Endothelial cell (in vitro differentiated cells): ENCODE measurements at regions not wholly inside any gene's neighbourhood (a gene's known extent, or its start where the extent isn't known, plus 50 kb on each side); places are given as distances from the start of the nearest gene placed in this dataset.
"Not testable (repeated sequence)": the region's sequence is repeated elsewhere in the genome, so short reads cannot be mapped to it uniquely, and the experiment has no call there.

Source experiments
- DNase-seq: peaks from one replicate; pipeline ENCODE4 v3.0.0; 2021; ENCODE audit warnings: low spot score
- H3K27ac Mint-ChIP-seq: one replicate; pipeline ENCODE4 v1.8.0; 2021; ENCODE audit warnings: mixed read lengths, inconsistent platforms; ENCODE audit not compliant: unreplicated experiment
- H3K27me3 Mint-ChIP-seq: one replicate; pipeline ENCODE4 v1.8.0; 2021; ENCODE audit warnings: mild to moderate bottlenecking, moderate library complexity, mixed read lengths, inconsistent platforms; ENCODE audit not compliant: unreplicated experiment
- H3K36me3 Mint-ChIP-seq: one replicate; pipeline ENCODE4 v1.8.0; 2021; ENCODE audit warnings: mild to moderate bottlenecking, low read depth, mixed read lengths, inconsistent platforms; ENCODE audit not compliant: unreplicated experiment
- H3K4me1 Mint-ChIP-seq: one replicate; pipeline ENCODE4 v1.8.0; 2021; ENCODE audit warnings: mild to moderate bottlenecking, mixed read lengths, inconsistent platforms; ENCODE audit not compliant: unreplicated experiment
- H3K4me3 Mint-ChIP-seq: one replicate; pipeline ENCODE4 v1.8.0; 2021; ENCODE audit warnings: mild to moderate bottlenecking, mixed read lengths, inconsistent platforms; ENCODE audit not compliant: unreplicated experiment
- H3K9me3 Mint-ChIP-seq: one replicate; pipeline ENCODE4 v1.8.0; 2021; ENCODE audit warnings: mixed read lengths, inconsistent platforms; ENCODE audit not compliant: unreplicated experiment
- TF ChIP-seq, protein P1 (sequence below): fragments of 200-600 bp; sonication (generic); IDR thresholded peaks from one replicate; pipeline ENCODE4 v1.5.0; 2021; ENCODE audit warnings: antibody characterized with exemption; ENCODE audit not compliant: unreplicated experiment

GRCh38 chr11:33443684-33444083, 186.5 kb downstream of the HIPK3 start:
- DNase-seq: no peak
- Mint-ChIP-seq H3K27ac (no peak overlapping the region), H3K4me1 (peaks cover 11% of the 10 kb centered on the region), H3K27me3 (no peaks in the 10 kb centered on the region), H3K9me3 (no peaks in the 10 kb centered on the region), H3K4me3 (no peak overlapping the region), H3K36me3 (no peaks in the 10 kb centered on the region)
- TF ChIP-seq, protein P1, sequence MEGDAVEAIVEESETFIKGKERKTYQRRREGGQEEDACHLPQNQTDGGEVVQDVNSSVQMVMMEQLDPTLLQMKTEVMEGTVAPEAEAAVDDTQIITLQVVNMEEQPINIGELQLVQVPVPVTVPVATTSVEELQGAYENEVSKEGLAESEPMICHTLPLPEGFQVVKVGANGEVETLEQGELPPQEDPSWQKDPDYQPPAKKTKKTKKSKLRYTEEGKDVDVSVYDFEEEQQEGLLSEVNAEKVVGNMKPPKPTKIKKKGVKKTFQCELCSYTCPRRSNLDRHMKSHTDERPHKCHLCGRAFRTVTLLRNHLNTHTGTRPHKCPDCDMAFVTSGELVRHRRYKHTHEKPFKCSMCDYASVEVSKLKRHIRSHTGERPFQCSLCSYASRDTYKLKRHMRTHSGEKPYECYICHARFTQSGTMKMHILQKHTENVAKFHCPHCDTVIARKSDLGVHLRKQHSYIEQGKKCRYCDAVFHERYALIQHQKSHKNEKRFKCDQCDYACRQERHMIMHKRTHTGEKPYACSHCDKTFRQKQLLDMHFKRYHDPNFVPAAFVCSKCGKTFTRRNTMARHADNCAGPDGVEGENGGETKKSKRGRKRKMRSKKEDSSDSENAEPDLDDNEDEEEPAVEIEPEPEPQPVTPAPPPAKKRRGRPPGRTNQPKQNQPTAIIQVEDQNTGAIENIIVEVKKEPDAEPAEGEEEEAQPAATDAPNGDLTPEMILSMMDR: no peak

GRCh38 chr11:33438301-33438700, 181.1 kb downstream of the HIPK3 start:
- peaks cover under 1% of the 10 kb centered on the region for H3K36me3 Mint-ChIP-seq
- peaks cover 2% of the 10 kb centered on the region for H3K27me3 Mint-ChIP-seq
- DNase-seq: no peak
- TF ChIP-seq, protein P1: no peak
- H3K4me1 Mint-ChIP-seq: no peaks in the 10 kb centered on the region
- no peak overlapping the region for H3K4me3 Mint-ChIP-seq
- no peak overlapping the region for H3K27ac Mint-ChIP-seq
- H3K9me3 Mint-ChIP-seq: no peaks in the 10 kb centered on the region

DNA sequence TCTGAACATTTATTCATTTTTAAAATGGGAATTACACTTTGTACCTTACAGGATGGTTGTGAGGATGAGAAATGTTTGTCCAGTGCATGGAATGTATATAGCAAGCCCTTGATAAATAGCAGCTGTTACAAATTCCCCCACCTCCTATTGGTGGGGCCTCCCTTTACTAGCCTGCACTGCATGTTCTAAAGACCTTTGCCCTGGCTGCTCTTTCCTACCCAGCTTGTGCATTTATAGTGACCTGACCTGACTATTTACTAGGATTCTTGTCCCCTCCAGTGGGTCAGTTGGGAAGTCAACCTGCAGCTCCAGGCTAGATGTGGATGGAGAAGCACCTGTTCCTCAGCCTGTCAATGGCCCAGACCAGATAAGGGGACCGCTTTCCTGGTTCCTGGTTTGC, 180.3 kb downstream of the HIPK3 start:
- Mint-ChIP-seq H3K4me1 (no peaks in the 10 kb centered on the region), H3K4me3 (no peak overlapping the region), H3K27ac (no peak overlapping the region), H3K27me3 (peaks cover 2% of the 10 kb centered on the region), H3K36me3 (peaks cover 8% of the 10 kb centered on the region), H3K9me3 (no peaks in the 10 kb centered on the region)
- TF ChIP-seq, protein P1: no peak
- DNase-seq: no peak

GRCh38 chr11:33435216-33435615, 178.0 kb downstream of the HIPK3 start:
- Mint-ChIP-seq H3K4me1 (no peaks in the 10 kb centered on the region), H3K27me3 (peaks cover 2% of the 10 kb centered on the region), H3K4me3 (no peak overlapping the region), H3K9me3 (no peaks in the 10 kb centered on the region), H3K27ac (no peak overlapping the region), H3K36me3 (peaks cover 18% of the 10 kb centered on the region)
- TF ChIP-seq, protein P1: no peak
- DNase-seq: no peak

DNA sequence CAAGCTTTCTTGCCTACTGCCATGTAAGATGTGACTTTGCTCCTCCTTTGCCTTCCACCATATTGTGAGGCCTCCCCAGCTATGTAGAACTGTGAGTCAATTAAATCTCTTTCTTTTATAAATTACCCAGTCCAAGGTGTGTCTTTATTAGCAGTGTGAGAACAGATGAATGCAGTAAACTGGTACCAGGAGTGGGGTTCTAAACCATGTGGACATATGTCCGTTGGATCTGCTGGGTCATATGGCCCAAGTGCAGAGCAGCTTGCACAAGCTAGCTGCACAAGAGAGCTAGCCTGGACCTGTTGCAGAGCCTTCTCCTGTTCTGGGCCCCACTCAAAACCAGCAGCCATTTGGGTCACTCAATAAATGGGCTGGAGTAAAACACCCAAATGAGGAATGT, 177.1 kb downstream of the HIPK3 start:
- peaks cover 18% of the 10 kb centered on the region for H3K36me3 Mint-ChIP-seq
- H3K27ac Mint-ChIP-seq: no peak overlapping the region
- H3K4me1 Mint-ChIP-seq: peaks cover 5% of the 10 kb centered on the region
- TF ChIP-seq, protein P1: no peak
- peaks cover 7% of the 10 kb centered on the region for H3K27me3 Mint-ChIP-seq
- no peaks in the 10 kb centered on the region for H3K9me3 Mint-ChIP-seq
- no peak overlapping the region for H3K4me3 Mint-ChIP-seq
- DNase-seq: no peak

- Mint-ChIP-seq H3K36me3 (peaks cover 18% of the 10 kb centered on the region), H3K27ac (peak overlapping the region; percentile 31)
- H3K27me3 Mint-ChIP-seq, H3K9me3 Mint-ChIP-seq, H3K4me1 Mint-ChIP-seq, H3K4me3 Mint-ChIP-seq, DNase-seq: not testable (repeated sequence)
These were observed 171.3 kb downstream of the HIPK3 start for GRCh38 chr11:33428435-33428834.
